Ishikawa (cell line): ENCODE measurements at regions not wholly inside any gene's neighbourhood (a gene's known extent, or its start where the extent isn't known, plus 50 kb on each side); places are given as distances from the start of the nearest gene placed in this dataset.

ENCODE experiments used
- CEBPB ChIP-seq: IDR thresholded peaks from 2 replicates; pipeline ENCODE4 v1.6.1; 2012
- EGR1 ChIP-seq: IDR thresholded peaks from 2 replicates; pipeline ENCODE4 v1.6.1; 2012
- EP300 ChIP-seq: IDR thresholded peaks from 2 replicates; pipeline ENCODE4 v1.6.1; 2012; ENCODE audit warnings: borderline replicate concordance
- MAX ChIP-seq: IDR thresholded peaks from 2 replicates; pipeline ENCODE4 v1.6.1; 2012
- NFIC ChIP-seq: IDR thresholded peaks from 2 replicates; pipeline ENCODE4 v1.6.1; 2012
- RAD21 ChIP-seq: IDR thresholded peaks from 2 replicates; pipeline ENCODE4 v1.6.1; 2012; ENCODE audit warnings: low read depth
- REST ChIP-seq: IDR thresholded peaks from 2 replicates; pipeline ENCODE4 v1.6.1; 2012; ENCODE audit warnings: low read depth, mild to moderate bottlenecking
- TCF12 ChIP-seq: IDR thresholded peaks from 2 replicates; pipeline ENCODE4 v1.6.1; 2012; ENCODE audit warnings: low read depth
- USF1 ChIP-seq: IDR thresholded peaks from 2 replicates; pipeline ENCODE4 v1.6.1; 2012
- YY1 ChIP-seq: IDR thresholded peaks from 2 replicates; pipeline ENCODE4 v1.6.1; 2012; ENCODE audit warnings: low read depth
- ZBTB7A ChIP-seq: IDR thresholded peaks from 2 replicates; pipeline ENCODE4 v1.6.1; 2012; ENCODE audit warnings: low read depth

- TF ChIP-seq REST (no peak), CEBPB (no peak), EP300 (no peak), YY1 (no peak), EGR1 (no peak), RAD21 (no peak), USF1 (no peak), NFIC (no peak), MAX (no peak), TCF12 (no peak), ZBTB7A (no peak)
These were observed 2070.4 kb upstream of the CELF4 start for GRCh38 chr18:39635966-39636365.
